NCI-H2227 treated with DMSO at 0.1 percent for 48 hours (cell line): ENCODE measurements at regions not wholly inside any gene's neighbourhood (a gene's known extent, or its start where the extent isn't known, plus 50 kb on each side); places are given as distances from the start of the nearest gene placed in this dataset.

Experiments
- DNase-seq: peaks from one replicate; lab custom pipeline; 2025; lab: John Stamatoyannopoulos, UW

DNA sequence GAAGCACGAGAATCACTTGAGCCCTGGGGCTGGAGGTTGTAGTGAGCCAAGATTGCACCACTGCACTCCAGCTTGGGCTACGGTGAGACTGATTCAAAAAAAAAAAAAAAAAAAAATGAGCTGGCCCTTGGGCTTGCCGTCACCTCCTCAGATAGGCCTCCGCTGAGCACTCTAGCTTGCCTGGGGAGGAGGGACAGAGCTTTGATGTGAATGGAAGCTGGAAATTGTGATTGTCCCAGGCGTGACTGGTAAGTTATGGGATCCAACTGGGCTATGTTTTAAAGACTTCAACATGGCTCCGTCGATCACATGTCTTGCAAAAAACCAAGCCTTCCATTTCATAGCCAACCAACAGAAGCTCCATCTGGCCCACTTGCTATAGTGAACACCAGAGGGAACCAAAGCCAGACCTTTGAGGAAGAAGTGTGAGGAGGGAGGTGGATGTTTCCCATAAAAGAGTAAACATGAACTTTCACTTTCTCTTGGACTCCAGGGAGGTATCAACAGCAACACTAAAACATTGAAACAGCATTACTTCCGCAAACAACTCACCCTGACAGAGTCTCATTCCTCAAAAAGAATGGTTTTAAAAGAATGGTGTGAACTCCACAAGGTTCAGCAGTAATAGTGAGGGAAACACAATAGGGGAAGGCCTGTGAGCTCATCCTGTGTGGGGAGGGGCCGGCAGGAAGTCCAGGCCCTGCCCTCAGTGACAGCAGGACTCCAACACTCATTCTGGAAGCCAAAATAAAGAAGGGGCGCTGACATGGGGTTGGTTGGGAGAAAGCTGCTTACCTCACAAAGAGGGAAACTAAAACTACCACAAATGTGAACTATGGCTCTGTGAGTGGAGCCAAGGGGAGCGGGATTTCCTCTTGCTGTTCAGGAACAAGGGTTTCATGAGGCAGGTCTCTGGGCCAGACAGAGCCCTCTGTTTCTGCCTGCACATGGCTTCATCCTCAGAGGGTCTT lies 59.2 kb upstream of the IL12A start:
- no peak for DNase-seq

GRCh38 chr3:159934216-159934615 lies 54.4 kb upstream of the IL12A start:
- DNase-seq = no peak

DNA sequence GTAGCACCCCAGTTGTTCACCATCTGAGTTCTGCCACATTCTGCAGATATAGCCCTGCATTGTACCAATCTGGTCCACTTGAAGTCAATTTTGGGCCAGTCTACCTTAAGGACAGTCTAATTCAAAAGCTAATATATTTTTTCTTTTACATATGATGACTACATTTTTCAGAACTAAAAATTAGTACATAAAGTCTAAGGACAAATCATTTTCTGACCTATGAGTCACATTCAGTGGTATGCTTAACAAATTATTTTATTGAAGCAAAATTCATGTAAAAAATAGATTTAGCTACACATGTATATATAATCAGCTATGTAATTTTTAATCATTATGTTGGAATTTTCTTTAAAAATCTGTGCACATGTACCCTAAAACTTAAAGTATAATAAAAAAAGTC lies 52.1 kb upstream of the IL12A start:
- DNase-seq = no peak

- DNase-seq = peak; percentile 27
Observed at GRCh38 chr3:159937561-159938166, 51.0 kb upstream of the IL12A start.

DNA sequence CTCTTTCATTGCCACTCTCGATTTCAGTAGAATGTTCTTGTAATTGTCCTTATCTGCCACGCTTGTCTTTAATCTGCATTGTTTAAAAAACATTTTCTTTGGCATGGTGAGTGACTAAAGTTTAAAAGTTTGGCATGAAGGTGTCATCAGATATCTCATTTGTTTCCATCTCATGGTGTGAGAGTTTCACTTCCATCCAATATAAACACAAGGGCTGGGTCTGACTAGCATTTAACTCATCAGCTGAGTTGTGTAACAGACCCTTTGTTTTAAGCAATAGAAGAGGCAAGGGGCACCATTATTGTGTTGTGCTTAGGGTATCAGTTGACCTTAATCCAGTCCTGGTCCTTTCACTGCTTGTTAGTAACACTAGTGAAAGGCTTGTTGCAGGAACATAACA lies 49.9 kb upstream of the IL12A start:
- DNase-seq = no peak
